ENCODE measurements at regions not wholly inside any gene's neighbourhood (a gene's known extent, or its start where the extent isn't known, plus 50 kb on each side); places are given as distances from the start of the nearest gene placed in this dataset.

- TF ChIP-seq CTCF (conservative IDR thresholded peaks at IDR 0.05 in 1 of 2, IDR thresholded peaks at IDR 0.05 in 1 of 2; ENCODE audit: low read depth in 1 of 2, low read length in 2 of 2), result no peak
- TF ChIP-seq EZH2 (IDR thresholded peaks at IDR 0.05; ENCODE audit: low read length, missing control alignments), result no peak
Measured at GRCh38 chr6:119535332-119535731, 185.8 kb upstream of the MAN1A1 start.
